ENCODE measurements at regions not wholly inside any gene's neighbourhood (a gene's known extent, or its start where the extent isn't known, plus 50 kb on each side); places are given as distances from the start of the nearest gene placed in this dataset.
"Not testable (repeated sequence)": the region's sequence is repeated elsewhere in the genome, so short reads cannot be mapped to it uniquely, and the experiment has no call there.

DNA sequence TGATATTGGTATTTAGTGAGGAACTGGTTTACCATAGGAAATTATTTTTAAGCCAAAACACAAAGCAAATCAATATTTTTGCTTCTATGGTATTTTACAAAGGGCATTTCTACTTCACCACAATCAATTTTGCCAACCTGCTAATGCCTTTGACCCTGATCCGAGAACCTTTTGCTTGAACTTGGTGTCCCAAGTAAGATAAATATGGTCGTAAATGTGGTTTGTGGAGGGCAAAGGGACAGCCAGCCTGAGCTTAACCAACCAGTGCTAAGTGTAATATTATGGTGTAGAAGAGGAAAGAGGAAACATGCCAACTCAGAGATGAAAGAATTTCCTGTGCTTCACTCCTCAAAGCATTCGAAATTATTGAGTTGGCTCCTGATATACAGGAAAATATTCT lies 148.4 kb downstream of the C3orf38 start:
- no peak for DNase-seq

- no peak for DNase-seq
Measured at GRCh38 chr3:88301273-88301995, 151.7 kb downstream of the C3orf38 start.

DNA sequence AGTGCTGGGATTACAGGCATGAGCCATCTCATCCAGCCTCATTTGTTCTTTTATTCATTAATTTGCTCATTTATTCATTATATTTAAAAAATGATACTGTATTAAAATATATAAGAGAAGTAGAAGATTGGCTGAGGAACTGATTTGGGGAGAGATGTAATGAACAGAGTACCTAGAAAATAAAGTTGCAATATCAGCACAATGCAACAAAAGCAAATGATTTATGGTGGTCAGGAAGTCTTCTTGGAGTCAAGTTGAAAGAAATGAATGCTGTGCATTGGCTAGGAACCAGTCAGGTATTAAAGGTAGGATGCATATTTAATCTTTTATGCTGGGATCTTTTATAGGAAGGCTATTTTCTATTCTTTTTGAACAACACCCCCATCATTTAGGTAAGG lies 152.2 kb downstream of the C3orf38 start:
- DNase-seq: no peak

DNA sequence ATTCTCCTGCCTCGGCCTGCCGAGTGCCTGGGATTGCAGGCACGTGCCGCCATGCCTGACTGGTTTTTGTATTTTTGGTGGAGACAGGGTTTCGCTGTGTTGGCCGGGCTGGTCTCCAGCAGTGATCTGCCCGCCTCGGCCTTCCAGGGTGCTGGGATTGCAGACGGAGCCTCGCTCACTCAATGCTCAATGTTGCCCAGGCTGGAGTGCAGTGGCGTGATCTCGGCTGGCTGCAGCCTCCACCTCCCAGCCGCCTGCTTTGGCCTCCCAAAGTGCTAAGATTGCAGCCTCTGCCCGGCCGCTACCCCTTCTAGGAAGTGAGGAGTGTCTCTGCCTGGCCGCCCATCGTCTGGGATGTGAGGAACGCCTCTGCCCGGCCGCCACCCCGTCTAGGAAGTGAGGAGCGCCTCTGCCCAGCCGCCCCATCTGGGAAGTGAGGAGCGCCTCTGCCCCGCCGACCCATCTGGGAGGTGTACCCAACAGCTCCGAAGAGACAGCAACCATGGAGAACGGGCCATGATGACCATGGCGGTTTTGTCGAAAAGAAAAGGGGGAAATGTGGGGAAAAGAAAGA lies 153.7 kb downstream of the C3orf38 start:
- not testable (repeated sequence) for DNase-seq

- no peak for DNase-seq
Measured at GRCh38 chr3:88307666-88308065, 157.9 kb downstream of the C3orf38 start.

GRCh38 chr3:88311826-88312225 lies 162.1 kb downstream of the C3orf38 start:
- DNase-seq: no peak

GRCh38 chr3:88312256-88312655 lies 162.5 kb downstream of the C3orf38 start:
- DNase-seq: no peak

- DNase-seq: no peak
Measured at GRCh38 chr3:88318067-88318466, 168.3 kb downstream of the C3orf38 start.

GRCh38 chr3:88321363-88322050 lies 171.7 kb downstream of the C3orf38 start:
- no peak for DNase-seq

DNA sequence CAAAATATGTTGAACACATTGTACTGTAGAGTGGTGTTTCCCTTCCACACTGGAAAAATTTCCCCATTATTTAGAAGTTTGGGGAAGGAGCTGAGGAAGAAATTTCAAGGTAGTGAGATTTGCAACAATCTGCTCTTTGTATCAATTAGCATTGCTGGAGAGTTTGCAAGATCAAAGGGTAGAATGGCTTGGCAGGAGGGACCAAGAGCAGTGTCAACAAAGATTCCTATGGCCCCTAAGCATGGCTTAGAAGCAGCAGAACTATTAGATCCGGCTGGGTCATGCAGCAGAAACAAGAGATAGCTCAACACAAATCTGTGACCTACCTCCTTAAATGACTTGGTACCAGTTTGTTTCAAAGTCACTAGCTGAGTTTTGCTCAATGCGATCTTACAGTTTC lies 175.0 kb downstream of the C3orf38 start:
- DNase-seq: no peak

DNA sequence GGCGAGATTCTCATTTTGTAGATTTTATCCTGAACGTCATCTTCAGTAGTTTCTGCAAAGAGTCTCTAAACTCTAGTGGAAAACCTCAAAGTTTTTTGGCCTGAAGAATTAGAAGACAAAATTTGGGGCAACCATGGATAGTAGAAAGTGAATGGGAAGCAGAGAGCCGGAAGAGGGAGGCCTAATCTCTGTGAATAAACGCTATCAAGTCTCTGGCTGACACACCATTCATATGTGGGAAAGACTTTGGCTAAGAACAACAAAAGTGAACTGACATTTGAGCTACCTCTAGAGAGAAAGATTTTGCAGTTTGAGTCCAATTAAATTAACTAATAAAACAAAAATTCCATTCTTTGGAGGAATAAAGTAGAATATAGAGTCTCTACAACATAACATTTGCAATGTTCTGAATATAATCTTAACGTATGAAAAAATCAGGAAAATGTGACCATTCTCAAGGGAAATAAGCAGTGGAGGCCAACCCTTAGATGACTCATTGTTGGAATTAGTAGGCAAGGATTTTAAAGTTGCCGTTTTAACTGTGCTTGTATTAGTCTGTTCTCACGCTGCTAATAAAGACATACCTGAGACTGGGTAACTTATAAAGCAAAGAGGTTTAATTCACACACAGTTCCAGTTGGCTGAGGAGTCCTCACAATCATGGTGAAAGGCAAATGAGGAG lies 184.6 kb downstream of the C3orf38 start:
- DNase-seq: no peak

DNA sequence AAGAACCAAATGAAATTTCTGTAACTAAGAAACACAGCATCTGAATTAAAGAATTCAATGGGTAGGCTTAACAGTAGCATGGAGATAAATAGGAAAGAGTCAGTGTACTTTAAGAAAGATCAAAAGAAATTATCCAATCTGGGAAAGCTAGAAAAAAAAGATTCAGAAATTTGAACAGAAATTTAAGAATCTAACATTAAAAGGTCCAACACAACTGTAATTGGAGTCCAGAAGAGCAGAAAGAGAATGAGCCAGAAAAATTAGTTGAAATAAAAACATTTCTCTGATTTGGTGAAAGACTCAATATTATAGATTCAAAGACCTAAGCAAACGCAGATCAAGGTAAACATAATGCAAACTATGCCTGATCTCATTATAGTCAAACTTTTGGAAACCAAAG lies 187.1 kb downstream of the C3orf38 start:
- no peak for DNase-seq

- no peak for DNase-seq
Measured at GRCh38 chr3:88343264-88343663, 193.5 kb downstream of the C3orf38 start.

DNA sequence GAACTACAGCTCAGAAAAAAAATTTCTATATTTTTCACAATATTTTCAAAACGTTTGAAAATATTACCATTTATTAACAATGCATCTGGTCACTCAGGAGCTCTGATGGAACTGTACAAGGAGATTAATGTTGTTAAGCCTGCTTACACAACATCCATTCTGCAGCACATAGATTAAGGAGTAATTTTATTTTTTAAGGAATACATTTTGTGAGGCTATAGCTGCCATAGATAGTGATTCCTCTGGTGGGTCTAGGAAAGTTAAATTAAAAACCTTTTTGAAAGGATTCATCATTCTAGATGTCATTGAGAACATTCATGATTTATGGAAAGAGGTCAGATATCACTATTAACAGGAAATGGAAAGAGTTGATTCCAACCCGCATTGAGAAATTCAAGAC lies 196.9 kb downstream of the C3orf38 start:
- no peak for DNase-seq

DNA sequence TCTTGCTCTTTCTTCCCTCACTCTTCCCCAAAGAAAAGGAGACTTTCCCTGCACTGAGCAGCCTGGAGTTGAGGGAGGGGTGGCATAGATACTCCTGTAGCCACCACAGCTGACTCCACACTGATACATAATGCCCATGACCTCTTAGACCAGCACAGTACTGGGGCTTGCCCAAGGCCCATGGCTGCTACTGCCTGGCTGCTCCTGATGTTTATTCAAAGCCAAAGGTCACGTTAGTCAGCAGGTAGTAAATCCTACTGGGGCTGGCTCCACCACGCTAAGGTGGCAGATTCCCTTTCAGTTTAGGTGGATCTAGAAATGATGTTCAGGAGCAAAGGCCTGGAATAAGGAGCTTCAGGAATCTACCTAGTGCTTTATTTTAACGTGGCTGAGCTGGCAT lies 212.7 kb downstream of the C3orf38 start:
- DNase-seq: no peak

- no peak for DNase-seq
Measured at GRCh38 chr3:88364926-88365325, 215.2 kb downstream of the C3orf38 start.

GRCh38 chr3:88369337-88369736 lies 219.6 kb downstream of the C3orf38 start:
- DNase-seq: no peak

GRCh38 chr3:88369767-88370166 lies 220.0 kb downstream of the C3orf38 start:
- no peak for DNase-seq

DNA sequence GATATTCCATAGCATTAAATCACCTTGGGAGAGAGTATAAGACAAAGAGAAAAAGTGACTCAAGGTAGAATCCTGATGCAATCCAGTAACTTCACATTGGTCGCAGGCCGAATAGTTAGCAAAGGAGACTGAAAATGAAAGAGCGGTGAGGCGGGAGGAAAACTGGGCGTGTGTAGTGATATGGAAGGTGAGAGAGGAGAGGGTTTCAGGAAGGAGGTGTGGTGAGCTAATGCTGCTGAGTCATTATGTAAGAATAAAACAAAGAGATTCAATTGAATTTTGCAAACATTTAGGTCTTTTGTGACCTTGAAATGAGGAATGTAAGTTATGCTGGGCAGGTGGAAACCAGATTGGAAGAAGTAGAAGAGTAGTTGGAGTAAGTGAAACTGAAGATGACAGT lies 235.3 kb downstream of the C3orf38 start:
- DNase-seq: peak; percentile 1

DNA sequence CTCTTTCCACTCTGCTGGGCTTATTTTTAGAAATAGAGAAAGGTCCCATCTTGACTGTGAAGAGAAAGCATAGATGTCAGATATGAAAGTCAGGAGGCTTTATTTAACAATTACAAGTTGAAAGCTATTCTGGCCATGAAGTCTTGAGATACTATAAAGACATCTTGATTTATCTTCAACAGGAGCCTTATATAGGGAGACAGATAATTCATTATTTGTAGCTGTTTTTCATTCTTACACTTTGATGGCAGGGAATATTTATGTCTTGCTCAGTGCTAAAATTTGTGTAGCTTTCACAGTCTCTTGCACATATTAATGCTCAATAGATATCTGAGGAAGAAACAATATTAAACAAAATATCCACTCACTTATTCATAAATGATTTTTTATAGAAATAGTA lies 248.8 kb downstream of the C3orf38 start:
- DNase-seq: no peak

DNA sequence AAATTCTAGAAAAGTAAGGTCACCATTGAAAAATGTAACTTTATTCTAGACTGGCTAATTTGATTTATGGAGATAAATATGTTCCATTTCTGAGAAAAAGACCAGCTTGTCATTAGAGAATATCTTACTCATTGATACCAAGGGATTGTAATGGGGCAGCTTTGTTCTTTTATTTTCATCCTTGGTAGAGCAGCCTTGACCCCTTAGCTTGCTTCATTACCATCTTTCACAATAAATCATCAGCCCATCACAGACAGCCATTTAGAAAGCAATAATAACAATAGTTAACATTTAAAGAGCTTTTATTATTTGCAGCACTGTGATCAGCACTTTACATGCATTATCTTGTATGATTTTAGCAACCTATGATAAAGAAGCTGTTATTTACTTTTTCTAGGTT lies 253.6 kb downstream of the C3orf38 start:
- DNase-seq: no peak

DNA sequence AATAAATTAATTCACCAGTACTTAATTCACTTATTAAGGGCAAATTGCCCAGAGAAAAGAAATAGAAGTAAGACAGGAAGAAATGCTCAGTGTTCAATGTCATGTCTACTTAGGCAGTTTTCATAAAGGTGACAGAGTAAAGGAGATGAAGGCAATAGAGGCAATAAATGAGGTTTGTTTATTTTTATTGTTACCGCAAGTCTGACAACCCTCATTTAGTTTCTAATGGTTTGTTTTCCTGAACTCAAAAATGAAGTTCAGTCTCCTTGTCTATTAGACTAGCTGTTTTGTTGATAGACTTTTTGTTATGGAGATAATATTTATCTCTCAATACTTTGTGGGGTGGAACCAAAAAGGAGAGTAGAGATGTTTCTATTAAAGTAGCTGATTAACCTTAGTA lies 258.3 kb downstream of the C3orf38 start:
- no peak for DNase-seq

GRCh38 chr3:88408935-88409334 lies 259.2 kb downstream of the C3orf38 start:
- no peak for DNase-seq

GRCh38 chr3:88410259-88410658 lies 260.5 kb downstream of the C3orf38 start:
- no peak for DNase-seq

Data from activated CD4-positive, alpha-beta T cell treated with anti-CD3 and anti-CD28 coated beads, Interleukin-2, amount 50 U/mL, for 16 hours (primary cell).